ENCODE measurements at regions not wholly inside any gene's neighbourhood (a gene's known extent, or its start where the extent isn't known, plus 50 kb on each side); places are given as distances from the start of the nearest gene placed in this dataset.

DNA sequence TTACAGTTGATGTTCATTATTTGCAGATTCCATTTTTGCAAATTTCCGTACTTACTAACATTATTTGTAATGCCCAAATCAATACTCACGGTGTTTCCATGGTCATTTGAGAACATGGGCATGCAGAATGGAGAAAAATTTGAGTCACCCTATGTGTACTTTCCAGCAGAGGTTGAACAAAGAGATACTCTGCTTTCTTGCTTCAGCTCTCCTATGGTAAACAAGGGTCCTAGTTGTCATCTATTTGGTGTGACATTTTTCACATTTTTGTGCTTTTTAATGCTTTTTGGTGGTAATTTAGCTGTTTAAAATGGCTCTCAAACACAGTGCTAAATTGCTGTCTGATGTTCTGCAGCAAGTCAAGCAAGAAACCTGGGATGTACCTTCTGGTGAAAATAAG lies 444.4 kb upstream of the CELF4 start:
- H3K27me3 ChIP-seq = no peaks in the 10 kb centered on the region
- no peaks in the 10 kb centered on the region for H3K4me1 ChIP-seq
- DNase-seq = no peak
- no peak overlapping the region for H3K27ac ChIP-seq
- H3K4me3 ChIP-seq = no peak overlapping the region
- H3K36me3 ChIP-seq = no peaks in the 10 kb centered on the region
- TF ChIP-seq, protein P1, sequence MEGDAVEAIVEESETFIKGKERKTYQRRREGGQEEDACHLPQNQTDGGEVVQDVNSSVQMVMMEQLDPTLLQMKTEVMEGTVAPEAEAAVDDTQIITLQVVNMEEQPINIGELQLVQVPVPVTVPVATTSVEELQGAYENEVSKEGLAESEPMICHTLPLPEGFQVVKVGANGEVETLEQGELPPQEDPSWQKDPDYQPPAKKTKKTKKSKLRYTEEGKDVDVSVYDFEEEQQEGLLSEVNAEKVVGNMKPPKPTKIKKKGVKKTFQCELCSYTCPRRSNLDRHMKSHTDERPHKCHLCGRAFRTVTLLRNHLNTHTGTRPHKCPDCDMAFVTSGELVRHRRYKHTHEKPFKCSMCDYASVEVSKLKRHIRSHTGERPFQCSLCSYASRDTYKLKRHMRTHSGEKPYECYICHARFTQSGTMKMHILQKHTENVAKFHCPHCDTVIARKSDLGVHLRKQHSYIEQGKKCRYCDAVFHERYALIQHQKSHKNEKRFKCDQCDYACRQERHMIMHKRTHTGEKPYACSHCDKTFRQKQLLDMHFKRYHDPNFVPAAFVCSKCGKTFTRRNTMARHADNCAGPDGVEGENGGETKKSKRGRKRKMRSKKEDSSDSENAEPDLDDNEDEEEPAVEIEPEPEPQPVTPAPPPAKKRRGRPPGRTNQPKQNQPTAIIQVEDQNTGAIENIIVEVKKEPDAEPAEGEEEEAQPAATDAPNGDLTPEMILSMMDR (IDR thresholded peaks at IDR 0.05) = no peak
- no peak for TF ChIP-seq POLR2A (IDR thresholded peaks at IDR 0.05)
- H3K9me3 ChIP-seq = no peaks in the 10 kb centered on the region

DNA sequence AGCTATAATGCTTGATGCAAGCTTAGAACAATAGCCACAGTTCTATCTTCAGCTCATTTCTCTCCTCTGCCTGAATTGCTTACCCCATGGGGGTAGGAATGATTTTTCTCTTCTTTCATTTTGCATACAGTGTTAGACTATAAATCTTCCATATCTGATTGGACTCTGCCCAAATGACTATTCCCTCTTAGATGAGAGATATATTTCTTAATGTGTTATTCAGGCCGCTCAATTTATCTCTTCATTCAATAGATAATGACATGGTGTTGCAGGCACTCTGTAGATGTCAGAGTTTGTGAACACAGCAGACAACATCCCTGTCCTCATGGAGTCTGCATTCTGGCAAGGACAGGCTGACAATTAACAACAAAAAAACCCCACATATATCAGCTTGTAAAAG lies 443.7 kb upstream of the CELF4 start:
- H3K9me3 ChIP-seq = no peaks in the 10 kb centered on the region
- TF ChIP-seq, protein P1 (IDR thresholded peaks at IDR 0.05) = no peak
- no peak for TF ChIP-seq POLR2A (IDR thresholded peaks at IDR 0.05)
- no peaks in the 10 kb centered on the region for H3K36me3 ChIP-seq
- H3K27me3 ChIP-seq = no peaks in the 10 kb centered on the region
- DNase-seq = no peak
- H3K4me1 ChIP-seq = no peaks in the 10 kb centered on the region
- no peak overlapping the region for H3K27ac ChIP-seq
- no peak overlapping the region for H3K4me3 ChIP-seq

DNA sequence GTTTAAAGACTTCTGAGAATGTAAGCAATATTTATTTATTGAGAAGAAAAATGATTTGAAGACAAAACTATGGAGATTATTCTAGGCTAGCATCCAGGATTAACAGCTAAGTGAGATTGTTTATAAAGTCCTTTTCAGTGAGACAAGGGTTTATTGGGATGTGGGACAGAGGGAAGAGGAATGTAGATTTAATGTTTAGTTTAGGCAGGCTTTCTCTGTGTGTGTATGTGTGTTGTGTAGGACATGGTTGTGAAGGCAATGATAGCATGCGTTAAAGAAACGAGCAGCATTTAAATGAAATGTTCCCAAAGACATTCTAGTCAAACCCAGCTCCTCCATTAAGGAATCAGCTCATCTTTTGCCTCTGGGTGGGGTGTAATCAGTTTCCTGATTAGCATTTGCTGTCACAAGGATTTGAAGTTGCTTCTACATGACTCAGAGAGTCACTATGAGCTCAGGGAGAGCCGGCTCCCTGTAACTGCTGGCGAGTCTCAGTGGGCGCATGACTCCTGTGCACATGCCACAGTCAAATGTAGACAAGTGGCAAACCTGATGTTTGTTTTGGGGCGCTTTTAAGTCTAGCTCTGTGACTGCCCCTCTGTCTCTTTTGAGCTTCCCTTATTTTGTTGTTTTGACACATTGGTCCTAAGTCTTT lies 442.2 kb upstream of the CELF4 start:
- H3K4me3 ChIP-seq = no peak overlapping the region
- H3K4me1 ChIP-seq = no peaks in the 10 kb centered on the region
- TF ChIP-seq, protein P1 (IDR thresholded peaks at IDR 0.05) = no peak
- TF ChIP-seq POLR2A (IDR thresholded peaks at IDR 0.05) = no peak
- no peaks in the 10 kb centered on the region for H3K9me3 ChIP-seq
- H3K27ac ChIP-seq = no peak overlapping the region
- DNase-seq = no peak
- H3K36me3 ChIP-seq = no peaks in the 10 kb centered on the region
- H3K27me3 ChIP-seq = no peaks in the 10 kb centered on the region

DNA sequence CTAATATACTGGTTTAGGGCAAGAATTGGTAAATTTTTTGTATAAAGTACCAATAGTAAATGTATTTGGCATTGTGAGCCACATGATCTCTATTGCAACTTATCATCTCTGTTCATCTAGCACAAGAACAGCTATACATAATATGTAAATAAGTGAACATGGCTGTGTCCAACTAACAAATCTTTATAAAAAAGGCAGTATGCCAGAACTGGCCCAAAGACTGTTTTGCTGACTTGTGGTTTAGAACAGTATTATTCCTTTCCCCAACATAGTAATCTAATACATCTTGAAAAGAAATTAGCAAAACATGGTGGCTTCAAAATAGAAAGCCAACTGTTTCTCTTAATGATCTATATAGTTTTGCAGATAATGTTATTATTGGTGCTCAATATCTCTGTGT lies 441.4 kb upstream of the CELF4 start:
- Histone ChIP-seq H3K9me3 (no peaks in the 10 kb centered on the region), H3K27ac (no peak overlapping the region), H3K4me3 (no peak overlapping the region), H3K4me1 (no peaks in the 10 kb centered on the region), H3K27me3 (no peaks in the 10 kb centered on the region), H3K36me3 (no peaks in the 10 kb centered on the region)
- TF ChIP-seq POLR2A (IDR thresholded peaks at IDR 0.05) = no peak
- TF ChIP-seq, protein P1 (IDR thresholded peaks at IDR 0.05) = no peak
- DNase-seq = no peak

DNA sequence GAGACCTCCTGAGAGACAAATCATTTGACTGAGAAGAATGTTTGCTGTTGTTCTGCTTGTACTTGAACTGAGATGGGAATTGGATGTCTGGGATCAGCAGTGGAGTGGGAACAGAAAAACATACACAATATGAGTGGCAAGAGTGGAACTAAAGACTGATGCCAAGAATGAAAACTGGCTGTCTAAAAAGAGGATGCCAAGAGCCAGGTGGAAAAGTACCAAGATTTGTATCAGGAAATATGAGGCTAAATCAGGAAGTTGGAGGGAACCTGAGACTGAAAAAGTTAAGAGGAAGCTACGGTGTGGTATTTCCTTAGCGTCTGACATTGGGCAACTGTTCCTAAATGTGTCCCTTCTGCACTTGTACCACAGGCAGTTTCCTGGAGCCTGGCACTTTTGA lies 440.9 kb upstream of the CELF4 start:
- TF ChIP-seq, protein P1 (IDR thresholded peaks at IDR 0.05) = no peak
- no peak for TF ChIP-seq POLR2A (IDR thresholded peaks at IDR 0.05)
- Histone ChIP-seq H3K27me3 (no peaks in the 10 kb centered on the region), H3K4me3 (no peak overlapping the region), H3K4me1 (no peaks in the 10 kb centered on the region), H3K27ac (no peak overlapping the region), H3K9me3 (no peaks in the 10 kb centered on the region), H3K36me3 (no peaks in the 10 kb centered on the region)
- no peak for DNase-seq

DNA sequence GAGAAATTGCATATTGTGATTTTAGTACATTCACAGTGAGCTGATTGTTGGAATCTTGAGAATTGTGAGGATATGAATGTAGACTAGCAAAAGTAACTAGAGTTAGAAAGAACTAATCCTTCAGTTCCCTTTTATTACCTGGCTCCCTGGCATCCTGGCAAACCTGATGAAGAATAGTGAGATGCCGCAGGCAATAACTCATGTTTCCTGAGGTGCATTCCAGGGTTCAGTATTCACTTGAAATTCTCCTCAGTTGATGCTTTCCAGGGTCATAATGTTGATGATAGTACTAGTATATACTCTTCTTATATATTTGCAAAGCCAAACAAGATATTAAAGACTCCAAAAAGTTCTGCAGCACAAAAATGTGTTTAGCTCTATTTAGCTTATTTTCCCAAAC lies 432.1 kb upstream of the CELF4 start:
- H3K4me1 ChIP-seq = no peaks in the 10 kb centered on the region
- H3K27me3 ChIP-seq = no peaks in the 10 kb centered on the region
- no peaks in the 10 kb centered on the region for H3K9me3 ChIP-seq
- H3K27ac ChIP-seq = no peak overlapping the region
- DNase-seq = no peak
- H3K36me3 ChIP-seq = no peaks in the 10 kb centered on the region
- H3K4me3 ChIP-seq = no peak overlapping the region
- TF ChIP-seq, protein P1 (IDR thresholded peaks at IDR 0.05) = no peak
- TF ChIP-seq POLR2A (IDR thresholded peaks at IDR 0.05) = no peak

Data from Peyer's patch (tissue), 4 donors.